ENCODE measurements at regions not wholly inside any gene's neighbourhood (a gene's known extent, or its start where the extent isn't known, plus 50 kb on each side); places are given as distances from the start of the nearest gene placed in this dataset.

GRCh38 chr14:92223025-92223424 lies 99.9 kb upstream of the SLC24A4 start:
- H3K9me3 Mint-ChIP-seq (ENCODE audit: insufficient read depth) = no peaks in the 10 kb centered on the region
- no peaks in the 10 kb centered on the region for H3K27me3 ChIP-seq (replicated peaks in 1 of 4; ENCODE audit: control extremely low read depth in 1 of 4, control insufficient read depth in 3 of 4, insufficient read depth in 4 of 4, low read length in 3 of 4)
- no peak overlapping the region for H3K9ac ChIP-seq (ENCODE audit: low read length)
- H4K20me1 ChIP-seq (ENCODE audit: control insufficient read depth, insufficient read depth, low read length, poor library complexity, severe bottlenecking) = no peaks in the 10 kb centered on the region
- no peak overlapping the region for H2AFZ ChIP-seq (ENCODE audit: insufficient read depth, low read depth, low read length, poor library complexity, severe bottlenecking)
- no peak overlapping the region for H3K27ac ChIP-seq (ENCODE audit: low read length in 2 of 2)
- no peak overlapping the region for H3K4me2 ChIP-seq (replicated peaks; ENCODE audit: low read depth, low read length, poor library complexity, severe bottlenecking)
- H3K79me2 ChIP-seq (ENCODE audit: control insufficient read depth, insufficient read depth, low read length) = no peaks in the 10 kb centered on the region
- H3K4me3 Mint-ChIP-seq = no peak overlapping the region
- H3K4me1 ChIP-seq (ENCODE audit: control insufficient read depth in 2 of 2, insufficient read depth in 2 of 2, low read length in 2 of 2) = no peaks in the 10 kb centered on the region
- H3K9me3 ChIP-seq (ENCODE audit: control extremely low read depth in 1 of 3, control insufficient read depth in 2 of 3, insufficient read depth in 1 of 3, low read length in 2 of 3) = no peaks in the 10 kb centered on the region
- no peak overlapping the region for H3K4me3 ChIP-seq (ENCODE audit: control extremely low read depth in 1 of 5, extremely low read depth in 1 of 5, insufficient read depth in 1 of 5, low read depth in 2 of 5, low read length in 4 of 5)
- POLR2A ChIA-PET = no interaction called here
- H3K27me3 Mint-ChIP-seq = peaks cover 14% of the 10 kb centered on the region
- ATAC-seq (ENCODE audit: low read depth) (no peak), DNase-seq (no peak)
- CTCF ChIA-PET = no interaction called here
- 76% methylated on average over 2 of the region's 3 CpGs for WGBS (ENCODE audit: insufficient coverage)
- H3K4me1 Mint-ChIP-seq = no peaks in the 10 kb centered on the region
- no peaks in the 10 kb centered on the region for H3K36me3 ChIP-seq (replicated peaks in 1 of 2; ENCODE audit: control extremely low read depth in 1 of 2, control insufficient read depth in 1 of 2, extremely low read depth in 1 of 2, insufficient read depth in 2 of 2, low read length in 1 of 2)
- intact Hi-C loops (cut with micrococcal nuclease) = no loop called here
- TF ChIP-seq CTCF (IDR thresholded peaks at IDR 0.05) = no peak
- TF ChIP-seq EZH2 (IDR thresholded peaks at IDR 0.05; ENCODE audit: borderline replicate concordance, insufficient read depth, low read depth, low read length, poor library complexity, severe bottlenecking) = no peak
- no peak overlapping the region for H3K27ac Mint-ChIP-seq

- Mint-ChIP-seq H3K9me3 (ENCODE audit: insufficient read depth) (no peaks in the 10 kb centered on the region), H3K4me3 (no peak overlapping the region), H3K4me1 (no peaks in the 10 kb centered on the region), H3K27ac (no peak overlapping the region), H3K27me3 (peaks cover 9% of the 10 kb centered on the region)
- Histone ChIP-seq H4K20me1 (ENCODE audit: control insufficient read depth, insufficient read depth, low read length, poor library complexity, severe bottlenecking) (no peaks in the 10 kb centered on the region), H3K27ac (ENCODE audit: low read length in 2 of 2) (no peak overlapping the region), H2AFZ (ENCODE audit: insufficient read depth, low read depth, low read length, poor library complexity, severe bottlenecking) (no peak overlapping the region), H3K79me2 (ENCODE audit: control insufficient read depth, insufficient read depth, low read length) (no peaks in the 10 kb centered on the region), H3K4me3 (ENCODE audit: control extremely low read depth in 1 of 5, extremely low read depth in 1 of 5, insufficient read depth in 1 of 5, low read depth in 2 of 5, low read length in 4 of 5) (no peak overlapping the region), H3K36me3 (replicated peaks in 1 of 2; ENCODE audit: control extremely low read depth in 1 of 2, control insufficient read depth in 1 of 2, extremely low read depth in 1 of 2, insufficient read depth in 2 of 2, low read length in 1 of 2) (no peaks in the 10 kb centered on the region), H3K27me3 (replicated peaks in 1 of 4; ENCODE audit: control extremely low read depth in 1 of 4, control insufficient read depth in 3 of 4, insufficient read depth in 4 of 4, low read length in 3 of 4) (no peaks in the 10 kb centered on the region), H3K4me1 (ENCODE audit: control insufficient read depth in 2 of 2, insufficient read depth in 2 of 2, low read length in 2 of 2) (no peaks in the 10 kb centered on the region), H3K9ac (ENCODE audit: low read length) (no peak overlapping the region), H3K4me2 (replicated peaks; ENCODE audit: low read depth, low read length, poor library complexity, severe bottlenecking) (no peak overlapping the region), H3K9me3 (ENCODE audit: control extremely low read depth in 1 of 3, control insufficient read depth in 2 of 3, insufficient read depth in 1 of 3, low read length in 2 of 3) (no peaks in the 10 kb centered on the region)
- intact Hi-C loops (cut with micrococcal nuclease) = no loop called here
- no peak for DNase-seq
- ATAC-seq (ENCODE audit: low read depth) = no peak
- ChIA-PET CTCF (no interaction called here), POLR2A (no interaction called here)
- 91% methylated on average over 3 of the region's 10 CpGs for WGBS (ENCODE audit: insufficient coverage)
- TF ChIP-seq EZH2 (IDR thresholded peaks at IDR 0.05; ENCODE audit: borderline replicate concordance, insufficient read depth, low read depth, low read length, poor library complexity, severe bottlenecking) (no peak), CTCF (IDR thresholded peaks at IDR 0.05) (no peak)
These were observed 98.5 kb upstream of the SLC24A4 start for GRCh38 chr14:92224358-92224954.
